PC-3 (cell line): ENCODE measurements at regions not wholly inside any gene's neighbourhood (a gene's known extent, or its start where the extent isn't known, plus 50 kb on each side); places are given as distances from the start of the nearest gene placed in this dataset.

Experiments used
- EZH2 ChIP-seq: fragments of 300-600 bp; sonication (generic); IDR thresholded peaks from one replicate; pipeline ENCODE4 v1.6.1; 2017; ENCODE audit warnings: antibody characterized with exemption, mild to moderate bottlenecking, low read length; ENCODE audit not compliant: unreplicated experiment
- EZH2phosphoT487 ChIP-seq: fragments of 300-600 bp; sonication (generic); IDR thresholded peaks from 2 replicates; pipeline ENCODE4 v1.6.1; 2018; ENCODE audit warnings: mild to moderate bottlenecking, antibody characterized with exemption, low read length, borderline replicate concordance
- TF ChIP-seq, protein P1 (sequence below): fragments of 300-600 bp; sonication (generic); conservative IDR thresholded peaks from 2 replicates; pipeline ENCODE4 v1.5.1; 2017; ENCODE audit warnings: antibody characterized with exemption, low read depth, mild to moderate bottlenecking, low read length

GRCh38 chr3:168998792-168999191 lies 664.7 kb downstream of the MECOM start:
- TF ChIP-seq, protein P1, sequence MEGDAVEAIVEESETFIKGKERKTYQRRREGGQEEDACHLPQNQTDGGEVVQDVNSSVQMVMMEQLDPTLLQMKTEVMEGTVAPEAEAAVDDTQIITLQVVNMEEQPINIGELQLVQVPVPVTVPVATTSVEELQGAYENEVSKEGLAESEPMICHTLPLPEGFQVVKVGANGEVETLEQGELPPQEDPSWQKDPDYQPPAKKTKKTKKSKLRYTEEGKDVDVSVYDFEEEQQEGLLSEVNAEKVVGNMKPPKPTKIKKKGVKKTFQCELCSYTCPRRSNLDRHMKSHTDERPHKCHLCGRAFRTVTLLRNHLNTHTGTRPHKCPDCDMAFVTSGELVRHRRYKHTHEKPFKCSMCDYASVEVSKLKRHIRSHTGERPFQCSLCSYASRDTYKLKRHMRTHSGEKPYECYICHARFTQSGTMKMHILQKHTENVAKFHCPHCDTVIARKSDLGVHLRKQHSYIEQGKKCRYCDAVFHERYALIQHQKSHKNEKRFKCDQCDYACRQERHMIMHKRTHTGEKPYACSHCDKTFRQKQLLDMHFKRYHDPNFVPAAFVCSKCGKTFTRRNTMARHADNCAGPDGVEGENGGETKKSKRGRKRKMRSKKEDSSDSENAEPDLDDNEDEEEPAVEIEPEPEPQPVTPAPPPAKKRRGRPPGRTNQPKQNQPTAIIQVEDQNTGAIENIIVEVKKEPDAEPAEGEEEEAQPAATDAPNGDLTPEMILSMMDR: no peak
- no peak for TF ChIP-seq EZH2
- TF ChIP-seq EZH2phosphoT487: no peak
